Kidney glomerular epithelial cell (primary cell): ENCODE measurements at regions not wholly inside any gene's neighbourhood (a gene's known extent, or its start where the extent isn't known, plus 50 kb on each side); places are given as distances from the start of the nearest gene placed in this dataset.
A peak's percentile ranks its signal among the peaks of the same experiment; 100 is the strongest.
"Not testable (repeated sequence)": the region's sequence is repeated elsewhere in the genome, so short reads cannot be mapped to it uniquely, and the experiment has no call there.

Experiments used
- DNase-seq: peaks from one replicate; lab custom pipeline; 2025; lab: John Stamatoyannopoulos, UW

GRCh38 chr7:156515911-156516790, 124.4 kb upstream of the RNF32 start:
- DNase-seq = no peak

- DNase-seq = no peak
Observed at GRCh38 chr7:156514851-156515250, 125.7 kb upstream of the RNF32 start.

DNA sequence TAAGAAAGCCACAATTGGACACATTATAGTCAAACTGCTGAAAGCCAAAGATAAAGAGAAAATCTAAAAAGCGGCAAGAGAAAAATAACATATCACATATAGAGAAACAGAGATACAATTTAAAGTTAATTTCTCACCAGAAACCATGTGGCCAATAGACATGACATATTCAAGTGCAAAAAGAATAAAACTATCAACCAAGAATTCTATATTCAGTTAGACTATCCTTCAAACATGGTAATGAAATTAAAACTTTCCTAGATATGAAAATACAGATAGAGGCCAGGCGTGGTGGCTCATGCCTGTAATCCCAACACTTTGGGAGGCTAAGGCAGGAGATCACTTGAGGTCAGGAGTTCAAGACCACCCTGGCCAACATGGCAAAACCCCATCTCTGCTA, 129.1 kb upstream of the RNF32 start:
- no peak for DNase-seq

GRCh38 chr7:156510966-156511365, 129.6 kb upstream of the RNF32 start:
- no peak for DNase-seq

GRCh38 chr7:156509216-156509615, 131.4 kb upstream of the RNF32 start:
- no peak for DNase-seq

GRCh38 chr7:156505876-156506275, 134.7 kb upstream of the RNF32 start:
- DNase-seq = no peak

GRCh38 chr7:156504687-156505545, 135.7 kb upstream of the RNF32 start:
- DNase-seq = peak; percentile 77

- DNase-seq = no peak
Observed at GRCh38 chr7:156504006-156504405, 136.6 kb upstream of the RNF32 start.

DNA sequence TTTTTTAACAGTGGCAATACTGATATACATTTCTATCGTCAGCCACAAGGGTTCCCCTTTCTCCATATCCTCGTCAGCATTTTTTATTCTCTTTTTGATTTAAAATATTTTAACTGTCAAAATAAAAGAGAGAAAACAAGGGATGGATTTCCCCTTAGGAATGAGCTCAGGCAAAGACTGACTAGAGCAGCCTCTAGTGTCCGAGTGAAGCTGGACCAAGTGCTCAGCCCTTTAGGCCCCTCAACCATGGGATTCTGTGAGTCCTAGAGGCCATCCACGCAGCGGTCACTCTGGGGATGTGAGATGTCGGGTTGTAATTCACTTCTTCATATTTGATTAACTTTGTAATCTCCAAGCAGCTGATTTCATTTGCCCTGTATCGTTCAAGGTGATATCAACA, 137.4 kb upstream of the RNF32 start:
- DNase-seq = no peak

- DNase-seq = not testable (repeated sequence)
Observed at GRCh38 chr7:156501815-156502214, 138.8 kb upstream of the RNF32 start.

- no peak for DNase-seq
Observed at GRCh38 chr7:156499247-156499881, 141.2 kb upstream of the RNF32 start.

GRCh38 chr7:156497776-156498509, 142.6 kb upstream of the RNF32 start:
- DNase-seq = no peak

DNA sequence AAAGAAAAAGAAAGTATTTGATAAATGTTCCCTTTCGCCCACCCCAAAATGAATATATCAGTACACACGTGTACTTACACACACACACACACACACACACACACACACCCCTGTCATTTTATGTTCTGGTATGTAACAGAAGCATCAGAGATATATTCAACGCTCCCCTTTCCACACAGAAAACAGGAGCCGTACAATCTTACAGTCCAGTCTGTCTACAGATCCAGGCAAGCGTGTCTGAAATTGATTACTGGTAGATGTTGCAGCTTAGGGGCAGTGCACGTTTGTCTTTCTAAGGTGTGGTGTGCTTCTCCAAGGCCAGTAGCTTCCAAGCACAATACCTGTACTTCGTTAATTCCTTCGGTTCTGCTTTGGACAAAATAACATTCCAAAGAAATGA, 143.7 kb upstream of the RNF32 start:
- DNase-seq = no peak

DNA sequence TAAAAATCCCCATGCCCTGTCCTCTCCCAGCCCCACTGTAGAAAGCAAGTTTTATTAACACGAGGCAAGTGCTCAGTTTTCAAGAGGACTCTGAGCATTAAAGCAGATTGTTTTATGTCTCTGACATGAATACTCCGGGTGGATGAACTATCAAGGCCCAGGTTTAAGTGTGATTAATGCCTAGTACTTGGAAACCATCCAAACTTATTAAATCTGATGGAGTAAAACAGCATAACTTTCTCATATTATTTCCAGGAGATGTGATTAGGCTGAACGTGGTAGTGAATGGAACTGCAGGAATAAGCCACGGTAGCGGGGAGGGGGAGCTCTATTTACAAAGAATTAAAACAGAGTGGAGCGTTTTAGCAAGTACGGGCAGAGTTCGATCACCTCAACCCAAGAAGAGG, 144.2 kb upstream of the RNF32 start:
- no peak for DNase-seq

- DNase-seq = no peak
Observed at GRCh38 chr7:156494960-156495359, 145.6 kb upstream of the RNF32 start.

GRCh38 chr7:156493942-156494341, 146.6 kb upstream of the RNF32 start:
- DNase-seq = peak; percentile 17

- no peak for DNase-seq
Observed at GRCh38 chr7:156492170-156492569, 148.4 kb upstream of the RNF32 start.

DNA sequence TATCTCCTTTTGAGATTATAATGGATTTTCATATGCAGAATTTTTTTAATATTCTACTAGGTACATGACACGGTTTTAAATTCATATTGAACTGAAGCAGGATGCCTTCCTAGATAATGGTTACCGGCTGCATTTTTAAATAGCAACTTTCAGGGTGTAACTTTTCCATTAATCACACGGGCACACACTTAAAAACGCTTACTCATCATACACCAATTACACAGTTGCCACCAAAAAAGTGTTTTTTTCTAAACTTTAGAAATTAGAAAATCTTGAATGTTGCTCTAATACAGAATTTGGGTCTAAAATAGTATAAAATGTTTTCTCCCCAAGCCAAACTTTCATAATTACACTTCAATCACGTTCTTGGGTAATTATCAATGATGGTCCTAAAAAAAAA, 149.1 kb upstream of the RNF32 start:
- no peak for DNase-seq

DNA sequence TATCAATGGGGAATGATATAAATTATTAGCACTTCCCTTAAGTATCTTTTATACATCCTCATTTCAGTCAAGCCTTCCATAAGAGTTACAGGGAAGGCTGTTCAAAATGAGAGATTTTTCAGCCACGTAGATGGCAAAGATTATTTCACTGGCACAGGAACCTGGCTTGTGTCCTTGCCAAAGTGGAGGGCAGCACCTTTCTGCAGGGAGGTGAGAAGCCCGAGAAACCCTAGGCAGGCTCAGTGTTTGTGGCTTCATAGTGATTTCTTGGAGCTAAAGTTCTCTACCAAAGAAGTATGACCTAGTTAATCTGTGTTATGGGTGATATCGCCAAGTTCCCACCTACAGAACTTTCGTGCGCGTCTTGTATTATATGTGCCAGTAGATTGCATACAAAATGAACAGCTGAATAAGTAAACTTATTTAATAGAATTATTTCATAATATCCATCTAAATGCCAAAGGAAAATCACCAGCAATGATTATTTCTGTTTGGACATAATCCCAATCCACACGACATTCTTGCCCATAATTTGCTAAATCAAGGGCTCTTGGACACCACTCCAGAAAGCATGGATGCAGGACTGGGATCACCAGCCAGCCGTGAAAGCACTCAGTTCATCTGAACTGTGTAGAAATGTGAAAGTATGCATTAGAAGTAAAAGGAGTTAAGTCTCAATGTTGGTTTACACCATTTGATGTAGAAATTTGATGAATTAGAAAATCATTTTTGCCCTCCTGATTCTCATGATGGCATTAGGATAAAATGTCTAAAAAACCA, 150.4 kb upstream of the RNF32 start:
- DNase-seq = no peak

DNA sequence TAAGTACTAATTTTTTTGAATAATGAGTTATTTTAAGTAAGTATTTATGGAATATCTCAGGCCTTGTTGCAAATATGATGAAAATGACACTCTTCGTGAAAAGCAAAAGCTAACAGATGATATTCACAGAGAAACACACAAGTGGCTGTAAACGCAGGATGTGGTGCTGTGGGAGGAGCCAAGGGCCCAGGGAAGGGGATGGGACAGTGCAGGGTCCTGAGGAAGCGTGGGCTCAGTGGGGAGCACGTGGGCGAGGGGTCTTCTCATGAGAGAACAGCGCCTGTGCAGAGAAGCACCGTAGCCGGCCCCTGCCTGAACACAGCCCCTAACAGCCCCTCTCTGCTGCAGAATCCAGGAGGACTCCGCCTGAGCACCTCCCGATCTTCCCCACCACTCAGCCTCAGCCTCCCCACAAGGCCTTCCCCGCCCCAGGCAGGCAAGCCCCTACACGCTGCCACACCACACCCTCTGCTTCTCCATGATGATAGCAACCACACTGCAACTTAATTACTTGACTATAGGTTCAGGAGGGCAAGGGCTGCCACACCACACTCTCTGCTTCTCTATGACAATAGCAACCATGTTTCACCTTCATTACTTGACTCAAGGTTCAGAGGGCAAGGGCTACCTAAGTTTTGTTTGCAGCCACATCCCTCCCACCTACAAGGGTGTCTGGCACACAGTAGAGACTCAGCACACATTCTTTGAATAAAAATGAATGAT, 152.6 kb upstream of the RNF32 start:
- DNase-seq = no peak
